ENCODE measurements at regions not wholly inside any gene's neighbourhood (a gene's known extent, or its start where the extent isn't known, plus 50 kb on each side); places are given as distances from the start of the nearest gene placed in this dataset.

GRCh38 chr18:72086421-72086820 lies 457.7 kb downstream of the CBLN2 start:
- DNase-seq (ENCODE audit: low read depth, low spot score) (no peak), FAIRE-seq (no peak)
- dilution Hi-C loops (cut with MboI; ENCODE audit: extremely low pct_ligation_motif_present, low sequenced_read_pairs) = no loop called here
- Histone ChIP-seq H3K4me3 (ENCODE audit: control insufficient read depth in 2 of 3, extremely low read depth in 1 of 3, insufficient read depth in 2 of 3, low read depth in 1 of 3, low read length in 3 of 3) (no peak overlapping the region), H2AFZ (ENCODE audit: control insufficient read depth, low read length) (no peak overlapping the region), H3K9ac (ENCODE audit: control insufficient read depth, extremely low read depth, insufficient read depth, low read length) (no peak overlapping the region), H3K4me1 (ENCODE audit: control insufficient read depth, extremely low read depth, insufficient read depth, low read length) (no peaks in the 10 kb centered on the region), H3K27me3 (ENCODE audit: control insufficient read depth, extremely low read depth, insufficient read depth, low read length) (no peaks in the 10 kb centered on the region), H3K79me2 (ENCODE audit: control insufficient read depth, insufficient read depth, low read length) (no peaks in the 10 kb centered on the region), H3K9me3 (ENCODE audit: control insufficient read depth, low read depth, low read length) (no peaks in the 10 kb centered on the region), H3K9me1 (ENCODE audit: control insufficient read depth, extremely low read depth, insufficient read depth, low read length) (no peaks in the 10 kb centered on the region), H3K27ac (ENCODE audit: control insufficient read depth, insufficient read depth, low read length) (no peak overlapping the region), H4K20me1 (ENCODE audit: control insufficient read depth, extremely low read depth, insufficient read depth, low read length) (no peaks in the 10 kb centered on the region), H3K4me2 (ENCODE audit: control insufficient read depth, extremely low read depth, insufficient read depth, low read depth, low read length) (no peak overlapping the region), H3K36me3 (ENCODE audit: control insufficient read depth in 2 of 2, extremely low read depth in 1 of 2, insufficient read depth in 2 of 2, low read length in 2 of 2) (no peaks in the 10 kb centered on the region)
- TF ChIP-seq, protein P1, sequence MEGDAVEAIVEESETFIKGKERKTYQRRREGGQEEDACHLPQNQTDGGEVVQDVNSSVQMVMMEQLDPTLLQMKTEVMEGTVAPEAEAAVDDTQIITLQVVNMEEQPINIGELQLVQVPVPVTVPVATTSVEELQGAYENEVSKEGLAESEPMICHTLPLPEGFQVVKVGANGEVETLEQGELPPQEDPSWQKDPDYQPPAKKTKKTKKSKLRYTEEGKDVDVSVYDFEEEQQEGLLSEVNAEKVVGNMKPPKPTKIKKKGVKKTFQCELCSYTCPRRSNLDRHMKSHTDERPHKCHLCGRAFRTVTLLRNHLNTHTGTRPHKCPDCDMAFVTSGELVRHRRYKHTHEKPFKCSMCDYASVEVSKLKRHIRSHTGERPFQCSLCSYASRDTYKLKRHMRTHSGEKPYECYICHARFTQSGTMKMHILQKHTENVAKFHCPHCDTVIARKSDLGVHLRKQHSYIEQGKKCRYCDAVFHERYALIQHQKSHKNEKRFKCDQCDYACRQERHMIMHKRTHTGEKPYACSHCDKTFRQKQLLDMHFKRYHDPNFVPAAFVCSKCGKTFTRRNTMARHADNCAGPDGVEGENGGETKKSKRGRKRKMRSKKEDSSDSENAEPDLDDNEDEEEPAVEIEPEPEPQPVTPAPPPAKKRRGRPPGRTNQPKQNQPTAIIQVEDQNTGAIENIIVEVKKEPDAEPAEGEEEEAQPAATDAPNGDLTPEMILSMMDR (optimal IDR thresholded peaks at IDR 0.05 in 1 of 3, IDR thresholded peaks at IDR 0.05 in 1 of 3, conservative IDR thresholded peaks at IDR 0.05 in 1 of 3; ENCODE audit: extremely low read depth in 1 of 3, insufficient read depth in 2 of 3, low read length in 3 of 3) = peak in 1 of 3 experiments; percentile 17
- TF ChIP-seq EZH2 (IDR thresholded peaks at IDR 0.05; ENCODE audit: low read length) = no peak

- Histone ChIP-seq H3K79me2 (ENCODE audit: control insufficient read depth, insufficient read depth, low read length) (no peaks in the 10 kb centered on the region), H3K9me3 (ENCODE audit: control insufficient read depth, low read depth, low read length) (no peaks in the 10 kb centered on the region), H3K27me3 (ENCODE audit: control insufficient read depth, extremely low read depth, insufficient read depth, low read length) (no peaks in the 10 kb centered on the region), H3K9ac (ENCODE audit: control insufficient read depth, extremely low read depth, insufficient read depth, low read length) (no peak overlapping the region), H3K4me2 (ENCODE audit: control insufficient read depth, extremely low read depth, insufficient read depth, low read depth, low read length) (no peak overlapping the region), H3K27ac (ENCODE audit: control insufficient read depth, insufficient read depth, low read length) (no peak overlapping the region), H3K9me1 (ENCODE audit: control insufficient read depth, extremely low read depth, insufficient read depth, low read length) (no peaks in the 10 kb centered on the region), H2AFZ (ENCODE audit: control insufficient read depth, low read length) (no peak overlapping the region), H3K36me3 (ENCODE audit: control insufficient read depth in 2 of 2, extremely low read depth in 1 of 2, insufficient read depth in 2 of 2, low read length in 2 of 2) (no peaks in the 10 kb centered on the region), H3K4me1 (ENCODE audit: control insufficient read depth, extremely low read depth, insufficient read depth, low read length) (no peaks in the 10 kb centered on the region), H3K4me3 (ENCODE audit: control insufficient read depth in 2 of 3, extremely low read depth in 1 of 3, insufficient read depth in 2 of 3, low read depth in 1 of 3, low read length in 3 of 3) (no peak overlapping the region), H4K20me1 (ENCODE audit: control insufficient read depth, extremely low read depth, insufficient read depth, low read length) (no peaks in the 10 kb centered on the region)
- FAIRE-seq (no peak), DNase-seq (ENCODE audit: low read depth, low spot score) (no peak)
- TF ChIP-seq, protein P1 (optimal IDR thresholded peaks at IDR 0.05 in 1 of 3, IDR thresholded peaks at IDR 0.05 in 1 of 3, conservative IDR thresholded peaks at IDR 0.05 in 1 of 3; ENCODE audit: extremely low read depth in 1 of 3, insufficient read depth in 2 of 3, low read length in 3 of 3) = no peak
- no peak for TF ChIP-seq EZH2 (IDR thresholded peaks at IDR 0.05; ENCODE audit: low read length)
- dilution Hi-C loops (cut with MboI; ENCODE audit: extremely low pct_ligation_motif_present, low sequenced_read_pairs) = no loop called here
These were observed 469.1 kb downstream of the CBLN2 start for GRCh38 chr18:72075040-72075439.
